Fibroblast of skin of scalp (primary cell): ENCODE measurements at regions not wholly inside any gene's neighbourhood (a gene's known extent, or its start where the extent isn't known, plus 50 kb on each side); places are given as distances from the start of the nearest gene placed in this dataset.

Source experiments
- DNase-seq: peaks from one replicate; pipeline ENCODE4 v3.0.0-alpha.2; 2013

DNA sequence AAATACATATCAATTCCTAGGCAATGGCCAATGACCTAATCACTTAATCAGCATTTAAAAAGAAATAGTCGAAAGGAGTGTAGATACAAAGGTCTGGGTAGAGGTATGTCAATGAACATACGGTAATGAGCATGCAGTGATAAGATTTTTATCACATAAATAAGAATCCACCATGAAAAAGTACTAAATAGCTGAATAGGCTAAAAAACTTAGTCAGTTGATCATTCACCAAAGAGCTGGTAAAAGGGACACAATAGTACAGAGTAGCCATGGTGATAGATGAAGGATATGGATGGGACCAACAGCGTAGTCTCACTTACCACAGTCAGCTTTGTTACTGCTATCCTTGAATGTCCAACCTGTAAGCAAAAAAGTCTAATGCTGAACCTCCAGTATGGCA is 1018.6 kb upstream of the EYS start:
- no peak for DNase-seq

DNA sequence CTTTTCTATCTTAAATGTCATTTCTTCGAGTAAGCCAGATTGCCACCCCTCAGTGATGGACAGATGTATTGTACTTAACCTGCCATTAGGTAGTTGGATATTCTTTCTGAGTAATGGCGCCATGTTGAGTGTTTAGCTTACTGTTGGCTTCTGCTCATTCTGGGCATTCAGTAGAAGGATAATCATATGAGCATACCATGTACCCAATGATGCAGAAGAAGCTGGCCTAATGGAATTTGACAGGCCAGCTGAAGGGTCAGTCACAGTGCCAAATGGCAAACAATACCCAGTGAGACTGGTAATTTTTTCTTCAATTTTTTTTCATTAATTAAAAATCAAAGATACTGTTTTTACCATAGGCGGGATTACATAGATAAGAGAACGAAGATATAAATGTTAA is 1010.8 kb upstream of the EYS start:
- DNase-seq, result no peak

DNA sequence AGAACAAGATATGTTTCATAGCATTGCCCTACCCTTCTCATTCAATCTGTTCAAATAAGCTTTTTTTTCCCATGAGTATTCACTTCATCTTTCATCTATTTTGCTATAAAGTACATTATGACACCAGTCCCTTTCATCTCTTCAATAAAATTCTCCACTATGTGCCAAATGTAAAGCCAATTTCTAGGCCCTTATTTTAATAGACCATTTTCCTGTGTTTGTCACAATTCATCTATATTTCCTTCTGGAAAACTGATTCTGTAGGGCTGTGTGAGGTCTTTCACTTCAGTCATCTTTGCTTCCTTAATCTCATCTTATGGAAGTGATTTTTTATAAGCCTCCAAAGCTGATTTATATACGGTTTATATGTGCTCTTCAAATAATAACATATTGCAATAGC is 992.4 kb upstream of the EYS start:
- no peak for DNase-seq

DNA sequence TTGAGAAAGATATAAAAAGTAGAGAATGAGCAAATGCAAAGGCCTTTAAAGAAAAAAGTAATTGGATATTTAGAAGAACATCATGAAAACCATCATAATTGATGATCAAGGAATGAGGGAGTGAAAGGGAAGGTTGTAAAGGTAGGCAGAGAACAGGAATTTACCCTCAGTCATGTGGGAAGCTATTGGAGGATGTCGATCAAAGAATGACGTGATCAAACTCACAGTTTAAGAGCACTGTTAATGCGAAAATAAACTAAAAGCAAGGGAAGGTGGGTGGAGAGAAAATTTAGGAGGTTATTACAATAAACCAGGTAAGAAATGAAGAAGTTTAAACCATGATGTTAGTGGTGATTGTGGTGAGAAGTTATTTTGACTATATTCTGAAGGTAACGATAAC is 982.6 kb upstream of the EYS start:
- DNase-seq, result no peak

DNA sequence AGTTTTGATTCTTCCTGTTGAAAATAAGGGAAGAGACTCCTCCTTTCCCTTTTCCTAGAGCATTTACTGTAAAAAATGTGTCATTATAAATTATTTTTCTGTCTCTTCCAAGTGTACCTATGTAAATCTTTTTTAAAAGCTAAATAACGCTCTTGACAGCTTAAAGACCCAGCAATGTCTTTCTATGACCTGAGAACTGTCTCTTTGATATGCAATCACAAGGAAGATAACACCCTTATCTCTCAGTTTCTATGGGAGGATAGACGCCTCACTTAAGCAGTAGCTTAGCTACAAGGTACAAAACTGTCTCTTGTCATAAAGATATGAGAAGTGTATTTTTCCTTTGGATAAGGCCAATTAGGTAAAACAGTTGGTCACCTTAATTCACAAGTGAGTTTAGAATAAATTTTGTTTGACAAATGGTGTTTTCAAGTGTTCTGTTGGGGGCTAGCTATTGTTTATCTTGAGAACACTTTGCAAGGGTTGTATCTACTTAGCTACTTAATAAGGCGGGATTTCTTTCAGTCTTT is 980.6 kb upstream of the EYS start:
- no peak for DNase-seq

DNA sequence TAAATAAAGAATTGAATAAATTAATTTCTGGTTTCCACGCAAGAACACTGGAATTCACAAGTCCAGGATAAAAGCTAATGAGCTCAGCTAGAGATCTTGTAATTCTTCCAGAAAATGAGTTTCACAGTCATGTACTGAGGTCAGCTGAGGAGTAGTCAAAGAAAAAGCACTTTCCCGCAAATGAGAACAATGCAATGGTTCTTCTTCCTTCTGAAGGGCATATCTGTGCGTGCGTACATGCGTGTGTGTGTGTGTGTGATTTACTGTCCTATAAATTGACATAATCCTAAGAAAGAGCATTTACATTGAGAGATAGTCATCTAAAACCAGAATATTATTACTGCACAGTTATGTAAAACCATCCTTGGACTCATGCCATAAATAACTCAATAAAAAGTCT is 968.9 kb upstream of the EYS start:
- no peak for DNase-seq

DNA sequence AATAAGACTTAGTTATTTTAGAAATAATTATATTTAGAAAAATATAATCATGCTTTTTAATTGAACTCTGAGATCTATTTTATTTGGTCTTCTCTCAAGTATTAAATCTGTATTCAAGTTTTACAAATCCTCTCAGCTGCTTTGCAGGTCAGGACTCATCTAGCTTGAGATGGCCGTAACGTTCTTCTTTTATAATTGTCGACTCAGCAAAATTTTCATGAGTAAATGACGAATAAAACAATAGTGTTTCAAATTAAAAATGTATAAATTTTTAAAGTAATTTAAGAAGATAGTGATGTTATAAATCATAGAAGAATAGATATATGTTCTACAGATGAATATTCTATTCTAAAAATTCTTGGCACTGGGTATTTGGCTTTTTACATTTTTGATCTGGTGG is 957.1 kb upstream of the EYS start:
- DNase-seq, result no peak

DNA sequence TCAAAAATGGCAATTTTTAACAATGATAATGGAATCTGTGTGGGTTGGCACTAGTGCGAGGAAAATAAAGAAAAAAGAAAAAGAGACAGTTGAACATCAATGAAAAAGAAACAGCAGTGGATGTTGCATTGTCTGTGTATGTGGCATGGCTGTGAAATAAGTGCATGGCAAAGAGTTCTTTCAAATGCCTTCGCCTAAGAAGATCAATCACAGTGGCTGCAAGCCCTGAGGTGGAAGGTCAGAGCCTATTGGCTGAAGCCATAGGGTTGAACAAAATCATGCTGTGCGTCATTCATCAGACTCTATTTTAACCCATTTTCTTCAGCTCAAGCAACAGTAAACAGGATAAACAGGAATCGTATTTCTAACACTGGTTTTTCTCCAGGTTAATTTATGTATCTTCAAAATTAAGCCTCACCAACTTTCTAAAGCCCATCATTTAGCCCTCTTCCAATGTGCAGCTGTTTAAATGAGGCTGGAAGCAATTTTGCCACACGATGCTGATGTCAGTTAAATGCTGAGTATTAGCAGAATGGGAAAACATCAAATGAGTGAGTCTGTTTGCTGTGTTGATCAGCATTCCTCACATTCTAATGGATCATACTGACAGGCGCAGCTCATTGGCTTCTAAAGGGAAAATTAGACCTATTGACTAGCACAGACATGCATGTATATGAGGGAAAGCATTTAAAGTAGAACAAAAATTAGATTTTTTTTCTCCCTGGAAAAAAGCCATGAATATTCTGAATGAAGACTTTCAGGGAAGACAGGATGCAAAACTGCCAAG is 955.9 kb upstream of the EYS start:
- no peak for DNase-seq

DNA sequence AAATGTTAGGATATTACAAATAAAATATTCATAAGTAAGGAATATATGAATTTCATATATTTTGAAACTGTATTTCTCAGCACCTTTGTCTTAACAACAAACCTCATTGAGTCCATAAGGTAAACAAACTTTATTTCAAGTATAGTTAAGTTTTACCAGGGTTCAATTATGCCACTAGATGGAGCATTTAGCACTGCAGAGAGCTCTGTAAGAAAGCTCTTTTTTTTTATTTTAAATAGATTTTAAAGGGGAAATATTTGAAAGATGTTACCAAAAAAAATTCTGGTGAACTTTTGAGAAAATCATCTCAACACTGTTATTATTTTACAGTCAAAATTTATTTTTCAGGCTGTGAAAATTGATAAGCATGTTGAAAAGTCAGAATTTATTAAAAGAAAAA is 955.2 kb upstream of the EYS start:
- DNase-seq, result peak; percentile 18

DNA sequence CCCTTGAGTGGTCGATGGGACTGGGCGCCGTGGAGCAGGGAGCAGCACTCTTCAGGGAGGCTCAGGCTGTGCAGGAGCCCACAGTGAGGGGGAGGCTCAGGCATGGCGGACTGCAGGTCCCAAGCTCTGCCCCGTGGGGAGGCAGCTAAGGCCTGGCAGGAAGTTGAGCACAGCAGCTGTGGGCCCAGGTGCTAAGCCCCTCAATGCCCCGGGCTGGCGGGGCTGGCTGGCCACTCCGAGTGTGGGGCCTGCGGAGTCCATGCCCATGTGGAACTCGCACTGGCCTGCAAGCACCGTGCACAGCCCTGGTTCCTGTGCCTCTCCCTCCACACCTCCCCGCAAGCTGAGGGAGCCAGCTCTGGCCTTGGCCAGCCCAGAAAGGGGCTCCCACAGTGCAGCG is 948.4 kb upstream of the EYS start:
- no peak for DNase-seq

DNA sequence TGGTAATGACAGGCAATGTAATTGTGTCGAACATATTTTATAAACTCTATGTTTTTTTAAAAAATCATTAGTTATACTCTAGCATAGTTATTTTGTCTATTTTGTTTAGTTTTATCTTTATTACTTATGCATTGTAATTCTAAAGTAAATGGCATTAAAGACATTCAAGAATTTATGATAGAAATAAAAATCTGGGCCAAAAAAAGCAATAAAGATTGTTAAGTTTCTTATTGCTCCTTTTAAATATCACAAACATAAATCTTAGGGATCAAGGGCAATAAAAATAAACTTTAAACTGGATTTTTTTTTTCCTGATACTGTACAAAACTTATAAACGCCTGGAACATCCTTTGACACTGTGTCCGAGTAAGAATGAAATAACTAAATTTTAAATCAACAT is 931.5 kb upstream of the EYS start:
- DNase-seq, result no peak

DNA sequence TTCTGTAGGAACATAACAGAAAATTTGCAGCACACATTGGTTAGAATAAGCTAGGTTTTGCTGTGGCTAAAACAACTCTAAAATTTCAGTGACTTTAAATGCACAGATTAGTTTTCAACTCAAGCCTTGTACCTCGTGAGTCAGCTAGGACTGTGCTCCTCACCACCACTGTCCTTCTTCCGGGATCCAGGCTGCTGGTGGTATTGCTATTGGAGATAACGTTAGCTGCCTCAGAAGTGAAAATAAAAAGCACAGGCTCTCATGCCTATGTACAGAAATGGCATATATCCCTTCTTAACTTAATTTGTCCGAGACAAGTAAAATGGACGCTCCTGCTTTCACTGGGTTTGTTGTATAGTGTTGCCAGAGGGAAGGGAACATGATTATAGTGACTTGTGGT is 931.1 kb upstream of the EYS start:
- no peak for DNase-seq

DNA sequence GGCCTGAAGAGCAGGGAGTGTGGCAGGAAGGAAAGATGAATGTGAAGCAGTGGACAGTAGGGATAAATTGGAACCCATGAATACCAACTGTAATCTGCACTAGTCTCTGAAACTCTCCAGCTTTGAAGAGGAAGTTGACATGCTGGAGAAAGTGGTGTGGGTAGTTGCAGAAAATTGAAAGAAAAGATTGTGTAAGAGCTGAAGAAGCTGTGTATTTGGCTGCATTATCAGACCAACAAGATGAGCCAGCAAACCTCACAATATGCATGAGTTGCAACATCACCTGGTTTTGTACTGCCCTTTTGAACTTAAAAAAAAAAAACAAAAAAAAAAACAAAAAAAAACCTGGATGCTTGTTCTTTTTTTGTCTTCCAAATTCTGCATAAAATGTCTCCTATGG is 921.9 kb upstream of the EYS start:
- DNase-seq, result no peak

DNA sequence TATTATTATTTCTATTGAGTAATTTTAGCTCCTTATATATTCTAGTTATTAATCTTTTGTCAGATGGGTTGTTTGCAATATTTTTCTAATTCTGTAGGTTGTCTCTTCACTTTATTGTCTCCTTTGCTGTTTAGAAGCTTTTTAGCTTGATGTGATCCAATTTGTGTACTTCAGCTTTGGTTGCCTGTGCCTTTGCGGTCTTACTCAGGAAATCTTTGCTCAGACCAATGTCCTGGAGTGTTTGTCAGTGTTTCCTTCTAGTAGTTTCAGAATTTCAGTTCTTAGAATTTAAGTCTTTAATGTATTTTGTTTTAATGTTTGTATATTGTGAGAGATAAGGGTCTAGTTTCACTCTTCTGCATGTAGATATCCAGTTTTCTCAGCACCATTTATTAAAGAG is 916.0 kb upstream of the EYS start:
- no peak for DNase-seq

DNA sequence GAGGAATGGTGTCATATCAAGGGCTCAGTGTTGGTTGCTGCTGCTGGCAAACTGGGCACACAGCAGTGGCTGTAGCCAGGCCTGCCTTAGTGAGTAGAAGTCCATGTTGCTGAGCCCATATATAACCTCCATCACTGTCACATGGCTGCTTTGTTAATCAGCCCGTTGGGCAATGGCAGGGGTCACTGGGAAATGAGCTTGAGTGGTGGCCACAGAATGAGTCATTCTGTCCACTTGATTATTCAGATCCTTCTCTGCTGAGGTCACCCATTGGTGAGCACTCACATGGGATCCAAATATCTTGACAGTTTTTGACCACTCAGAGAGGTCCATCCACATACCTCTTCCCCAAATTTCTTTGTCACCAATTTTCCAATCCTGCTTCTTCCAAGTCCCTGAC is 898.9 kb upstream of the EYS start:
- no peak for DNase-seq

DNA sequence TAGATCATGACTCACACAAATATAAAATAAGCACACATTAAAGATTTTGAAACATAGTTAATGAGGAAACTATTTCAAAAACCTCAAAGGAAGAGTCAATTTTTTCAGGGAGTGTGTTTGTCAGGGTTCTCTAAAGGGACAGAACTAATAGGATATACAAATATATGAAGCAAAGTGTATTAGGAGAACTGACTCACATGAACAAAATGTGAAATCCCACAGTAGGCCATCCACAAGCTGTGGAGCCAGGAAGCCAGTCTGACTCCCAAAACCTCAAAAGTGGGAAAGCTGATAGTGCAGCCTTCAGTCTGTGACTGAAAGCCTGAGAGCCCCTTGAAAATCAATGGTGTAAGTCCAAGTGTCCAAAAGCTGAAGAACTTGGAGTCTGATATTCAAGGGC is 898.0 kb upstream of the EYS start:
- peak; percentile 1 for DNase-seq

DNA sequence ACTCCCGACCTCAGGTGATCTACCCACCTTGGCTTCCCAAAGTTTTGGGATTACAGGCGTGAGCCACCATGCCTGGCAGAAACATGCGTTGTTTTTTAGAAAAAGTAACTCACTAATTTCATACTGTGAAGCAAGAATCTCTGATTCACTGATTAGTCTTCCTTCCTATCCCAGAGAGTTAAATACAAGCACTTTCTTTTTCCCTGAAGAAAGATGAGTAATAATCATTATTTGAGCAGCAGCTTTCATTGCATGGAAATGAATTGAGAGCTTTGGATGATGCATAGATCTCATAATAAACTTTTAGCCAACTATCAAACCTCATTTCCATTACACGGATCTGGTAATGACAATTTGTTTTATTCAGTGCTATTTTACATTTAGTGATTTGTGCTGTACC is 892.5 kb upstream of the EYS start:
- no peak for DNase-seq

DNA sequence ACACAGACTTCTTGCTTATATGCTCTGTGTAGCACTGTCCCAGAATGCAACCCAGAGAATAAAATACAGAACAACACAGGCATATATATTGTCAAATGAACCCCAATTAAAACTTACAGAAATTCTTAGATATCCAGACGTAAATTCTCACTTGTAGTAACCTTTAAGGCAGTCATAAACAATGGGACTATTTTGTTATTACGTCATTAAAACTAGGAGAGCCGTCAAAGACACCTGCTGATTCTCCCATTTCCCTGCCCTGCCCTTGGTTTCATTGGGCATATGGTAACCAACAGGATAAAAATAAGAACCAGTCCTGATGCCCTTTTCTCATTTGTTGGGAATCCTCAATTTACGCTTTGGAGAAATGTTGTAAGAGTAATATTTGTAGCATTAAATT is 871.3 kb upstream of the EYS start:
- DNase-seq, result no peak

DNA sequence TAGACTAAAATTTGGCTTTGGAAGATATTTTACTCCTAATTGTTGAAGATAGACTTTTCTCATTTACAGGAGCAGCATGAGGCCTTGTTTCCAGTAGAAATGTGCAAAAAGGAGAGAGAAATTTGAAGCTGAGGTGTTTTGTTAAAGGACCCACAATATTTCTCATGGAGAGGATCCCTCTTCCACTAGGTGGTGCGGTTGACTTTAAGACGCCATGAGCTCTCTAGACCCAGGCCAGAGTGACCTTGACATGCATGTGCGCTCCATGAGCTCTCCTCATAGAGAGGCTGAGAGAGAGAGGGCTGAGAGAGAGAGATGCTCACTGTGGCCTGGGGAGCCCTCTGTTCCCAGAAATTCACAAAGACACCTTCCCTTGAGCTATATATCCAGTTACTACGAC is 861.2 kb upstream of the EYS start:
- no peak for DNase-seq

DNA sequence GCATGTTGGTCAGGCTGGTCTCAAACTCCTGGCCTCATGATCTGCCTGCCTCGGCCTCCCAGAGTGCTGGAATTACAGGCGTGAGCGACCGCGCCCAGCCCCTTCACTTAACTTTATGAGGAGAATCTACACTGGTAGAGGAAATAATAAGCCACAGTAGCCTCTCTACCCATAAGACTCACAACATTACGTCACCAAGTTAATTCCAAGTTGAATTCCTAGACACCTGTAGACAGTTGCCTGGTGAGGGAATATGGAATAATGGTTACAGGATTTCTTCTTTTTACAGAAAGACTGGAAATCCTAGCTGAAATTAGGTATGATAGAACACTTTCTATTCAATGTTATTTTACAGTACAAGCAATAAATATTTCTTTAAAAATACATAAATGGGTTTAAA is 854.5 kb upstream of the EYS start:
- DNase-seq, result no peak

DNA sequence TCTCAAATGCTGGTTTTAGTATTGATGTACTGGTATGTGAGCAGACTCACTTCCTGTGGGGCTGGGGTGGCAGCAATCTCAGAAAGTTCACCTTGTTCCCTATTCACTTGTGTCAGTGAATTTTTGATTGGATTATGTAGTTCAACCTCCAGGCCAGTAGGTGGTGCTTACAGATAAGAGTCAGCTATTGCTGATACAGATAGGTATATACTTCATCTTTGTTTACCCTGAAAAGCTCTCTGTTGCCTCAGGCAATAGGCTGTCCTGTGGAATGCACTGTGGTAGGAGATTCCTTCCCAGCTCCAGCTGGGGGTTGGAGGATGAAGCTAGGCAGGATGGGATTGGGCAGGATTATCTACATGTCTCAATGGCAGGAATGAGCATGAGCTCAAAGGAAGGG is 851.2 kb upstream of the EYS start:
- no peak for DNase-seq

DNA sequence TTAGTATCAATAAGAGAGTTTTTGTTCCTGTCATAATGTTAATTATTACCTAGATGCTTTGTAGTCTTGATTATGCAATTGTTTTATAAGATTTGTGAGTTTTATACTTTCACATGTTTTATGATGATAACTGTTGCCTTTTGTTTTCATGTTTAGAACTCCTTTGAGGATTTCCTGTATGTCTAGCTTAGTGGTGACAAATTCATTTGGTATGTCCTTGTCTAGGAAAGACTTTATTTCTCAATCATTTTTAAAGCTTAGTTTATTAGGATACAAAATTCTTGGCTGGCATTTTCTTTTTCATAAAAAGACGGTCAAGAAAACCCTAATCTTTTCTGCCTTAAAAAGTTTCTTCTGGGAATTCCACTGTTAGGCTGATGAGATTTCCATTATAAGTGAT is 849.9 kb upstream of the EYS start:
- no peak for DNase-seq

DNA sequence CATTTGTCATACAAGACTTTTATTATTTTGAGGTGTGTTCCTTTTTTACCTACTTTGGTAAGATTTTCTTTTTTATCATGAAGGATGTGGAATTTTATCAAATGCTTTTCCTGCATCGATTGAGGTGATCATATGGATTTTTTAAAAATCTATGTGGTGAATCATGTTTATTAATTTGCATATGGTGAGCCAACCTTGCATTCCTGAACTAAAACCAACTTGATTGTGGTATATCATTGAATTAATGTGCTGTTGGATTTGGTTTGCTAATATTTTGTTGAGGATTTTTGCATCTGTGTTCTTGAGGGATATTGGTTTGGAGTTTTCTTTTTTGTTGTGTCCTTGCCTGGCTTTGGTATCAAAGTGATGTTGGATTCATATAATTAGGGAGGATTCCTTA is 848.1 kb upstream of the EYS start:
- no peak for DNase-seq

DNA sequence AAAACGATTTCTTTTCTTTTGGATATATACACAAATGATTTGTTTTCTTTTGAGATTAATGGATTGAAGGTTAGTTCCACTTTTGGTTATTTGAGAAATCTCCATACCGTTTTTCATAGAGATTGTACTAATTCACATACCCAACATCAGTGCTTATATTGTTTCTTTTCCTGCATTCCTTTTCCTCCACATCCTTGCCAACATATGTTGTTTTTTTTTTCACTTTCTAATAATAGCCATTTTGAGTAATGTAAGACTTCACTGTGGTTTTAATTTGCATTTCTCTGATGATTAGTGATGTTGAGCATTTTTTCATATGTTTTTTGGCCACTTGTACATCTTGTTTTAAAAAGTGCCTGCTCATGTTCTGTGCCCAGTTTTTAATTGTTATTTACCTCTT is 846.4 kb upstream of the EYS start:
- peak; percentile 1 for DNase-seq

DNA sequence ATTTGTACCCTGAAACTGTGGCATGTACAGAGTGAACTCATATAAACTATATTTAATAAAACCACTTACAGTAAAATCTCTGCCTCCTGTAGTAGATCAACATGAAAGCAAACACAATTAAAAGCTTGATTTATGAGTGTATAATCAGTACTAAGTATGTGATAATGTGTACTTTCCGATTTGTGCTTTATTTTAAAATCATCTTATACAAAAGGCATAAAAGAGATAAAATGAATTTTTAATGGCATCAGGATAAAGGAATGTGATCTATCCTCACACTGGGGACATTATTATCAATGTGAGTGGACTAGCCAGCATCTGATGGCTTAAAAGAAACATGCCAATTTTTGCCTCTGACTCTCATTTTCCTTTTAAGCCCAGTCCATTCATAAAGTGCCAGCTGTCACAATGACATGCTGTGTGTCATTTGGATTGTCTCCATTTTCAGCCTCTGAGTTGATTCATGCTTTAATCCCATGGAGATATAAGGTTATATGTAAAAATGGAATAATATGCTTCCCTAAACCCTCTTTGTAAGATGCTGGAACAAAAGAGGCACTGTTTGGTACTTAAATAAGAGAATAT is 831.6 kb upstream of the EYS start:
- no peak for DNase-seq
